ENCODE measurements at regions not wholly inside any gene's neighbourhood (a gene's known extent, or its start where the extent isn't known, plus 50 kb on each side); places are given as distances from the start of the nearest gene placed in this dataset.

GRCh38 chr15:70185251-70185711, 87.6 kb upstream of the TLE3 start:
- CTCF ChIA-PET = no interaction called here
- POLR2A ChIA-PET = no interaction called here

DNA sequence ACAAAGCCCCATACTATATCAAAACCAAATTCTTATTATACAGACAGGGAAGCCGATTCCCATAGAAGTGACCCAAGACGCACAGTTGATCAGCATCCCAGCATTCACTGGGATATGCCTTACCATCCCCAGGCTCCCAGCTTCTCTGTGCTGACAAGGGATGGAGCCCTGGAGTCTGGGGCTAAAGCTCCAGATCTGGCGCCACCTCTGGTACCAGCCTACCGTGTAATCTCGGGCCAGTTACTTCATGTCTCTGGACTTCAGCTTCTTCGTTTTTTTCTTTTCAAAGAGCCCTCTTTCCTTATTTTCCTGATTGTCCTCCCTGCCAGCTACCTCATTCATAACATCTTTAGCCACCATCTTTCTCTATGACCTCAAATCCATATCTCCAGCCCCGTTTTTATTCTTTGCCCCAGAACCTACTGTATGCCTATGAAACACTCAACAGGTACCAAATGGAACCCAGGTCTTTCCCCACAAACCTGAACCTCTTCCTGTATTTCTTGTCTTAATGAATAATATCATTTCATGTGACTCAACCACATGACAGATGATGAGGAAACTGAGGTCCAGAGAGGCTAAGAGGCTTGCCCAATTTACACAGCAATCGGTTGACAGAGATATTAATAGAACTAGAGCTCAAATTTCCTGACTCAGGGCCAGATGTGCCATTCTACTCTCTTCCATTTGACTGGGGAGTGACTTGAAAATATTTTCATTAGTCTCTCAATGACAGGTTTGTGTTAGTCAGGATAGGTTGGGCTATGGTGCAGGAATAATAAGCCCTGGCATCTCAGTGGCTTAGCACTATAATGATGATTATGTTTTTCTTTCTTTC, 85.4 kb upstream of the TLE3 start:
- ChIA-PET CTCF (no interaction called here), POLR2A (no interaction called here)

DNA sequence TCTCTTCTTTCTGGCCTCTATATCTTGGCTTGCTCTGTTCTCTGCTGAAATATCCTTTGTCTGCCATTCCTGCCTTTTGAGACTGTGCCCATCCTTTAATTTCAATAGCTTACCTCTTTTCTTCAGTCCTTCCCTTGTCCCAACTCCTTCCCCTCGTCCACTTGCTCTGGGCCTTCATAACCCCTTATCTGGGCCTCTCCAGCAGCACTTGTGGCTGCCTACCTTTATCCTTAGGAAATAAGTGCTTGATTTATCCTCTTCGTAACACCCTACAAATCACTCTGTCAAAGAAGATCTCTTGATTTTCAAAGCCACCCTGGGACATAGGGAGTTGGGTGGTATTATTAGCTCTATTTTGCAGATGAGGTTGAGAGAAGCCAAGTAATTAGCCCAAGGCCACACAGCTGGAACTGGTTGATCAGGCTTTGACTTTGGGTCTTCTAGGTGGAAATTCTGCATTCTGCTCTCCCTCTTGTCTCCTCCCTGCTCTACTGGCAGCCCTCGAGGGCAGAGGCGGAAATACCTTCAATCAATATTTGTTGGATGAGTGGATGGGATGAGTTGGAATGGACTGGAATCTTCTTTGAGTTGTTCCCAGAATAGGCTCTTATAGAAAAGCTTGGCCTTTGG, 84.0 kb upstream of the TLE3 start:
- POLR2A ChIA-PET = no interaction called here
- CTCF ChIA-PET = no interaction called here

- CTCF ChIA-PET = no interaction called here
- POLR2A ChIA-PET = no interaction called here
Observed at GRCh38 chr15:70180186-70180875, 82.6 kb upstream of the TLE3 start.

GRCh38 chr15:70179309-70179892, 81.7 kb upstream of the TLE3 start:
- POLR2A ChIA-PET = no interaction called here
- CTCF ChIA-PET = no interaction called here

GRCh38 chr15:70178335-70179084, 80.8 kb upstream of the TLE3 start:
- POLR2A ChIA-PET = no interaction called here
- CTCF ChIA-PET = no interaction called here

DNA sequence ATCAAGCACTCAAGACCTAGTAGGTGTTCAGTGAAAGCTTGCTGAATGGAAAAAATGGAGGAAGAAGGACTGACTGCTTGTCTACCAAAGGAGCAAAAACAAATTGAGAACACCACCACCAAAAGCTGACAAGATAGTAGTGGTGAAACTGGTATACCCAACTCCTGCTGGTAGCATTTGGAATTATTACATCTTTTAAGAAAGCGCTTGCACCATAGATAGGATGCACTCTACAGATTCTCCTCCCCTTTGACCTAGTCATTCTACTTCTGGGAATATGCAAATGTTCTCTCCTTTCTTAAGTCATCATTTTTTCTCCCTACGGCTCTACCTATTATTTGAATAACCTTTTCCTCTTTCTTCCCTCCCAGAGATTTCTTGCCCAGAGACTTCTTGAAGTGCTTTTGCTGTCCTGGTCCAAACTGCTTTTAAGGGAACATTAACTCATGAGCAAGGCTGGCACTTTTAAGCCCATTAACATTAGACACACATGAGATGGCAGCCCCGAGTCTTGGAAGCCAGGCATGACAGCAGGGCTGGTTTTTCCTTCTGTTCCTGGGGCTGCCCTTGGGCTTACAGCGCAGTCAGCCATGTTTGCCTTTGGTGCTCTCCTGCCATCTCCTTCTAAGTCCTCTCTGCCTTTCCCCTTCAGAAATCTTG, 75.0 kb upstream of the TLE3 start:
- POLR2A ChIA-PET = no interaction called here
- CTCF ChIA-PET = no interaction called here

GRCh38 chr15:70172124-70172523, 74.4 kb upstream of the TLE3 start:
- POLR2A ChIA-PET = no interaction called here

GRCh38 chr15:70171256-70171886, 73.7 kb upstream of the TLE3 start:
- ChIA-PET CTCF (no interaction called here), POLR2A (no interaction called here)

More at GRCh38 chr15:70172124-70172523, 74.4 kb upstream of the TLE3 start:
- CTCF ChIA-PET = no interaction called here

GRCh38 chr15:70170096-70170699, 72.5 kb upstream of the TLE3 start:
- CTCF ChIA-PET = no interaction called here
- POLR2A ChIA-PET = no interaction called here

DNA sequence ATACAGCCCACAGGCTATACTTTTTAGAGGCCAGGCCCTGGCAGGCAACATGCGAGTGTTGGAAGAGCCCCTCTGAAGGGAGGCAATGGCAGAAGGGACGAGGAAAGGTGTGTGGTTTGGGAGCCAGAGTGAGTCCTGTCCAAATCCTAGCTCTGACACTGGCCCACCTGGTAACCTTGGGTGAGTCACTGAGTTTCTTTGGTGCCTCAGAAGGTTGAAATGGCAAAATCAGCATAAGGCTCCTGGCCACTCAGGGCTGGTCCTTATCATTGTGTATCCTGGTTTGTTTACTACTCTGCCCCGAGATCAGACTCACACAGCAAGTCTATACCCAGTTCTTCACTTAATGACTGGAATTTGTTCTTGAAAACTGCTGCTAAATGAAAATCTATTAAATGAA, 71.4 kb upstream of the TLE3 start:
- ChIA-PET POLR2A (no interaction called here), CTCF (no interaction called here)

GRCh38 chr15:70167155-70167554, 69.4 kb upstream of the TLE3 start:
- CTCF ChIA-PET = no interaction called here
- POLR2A ChIA-PET = no interaction called here

DNA sequence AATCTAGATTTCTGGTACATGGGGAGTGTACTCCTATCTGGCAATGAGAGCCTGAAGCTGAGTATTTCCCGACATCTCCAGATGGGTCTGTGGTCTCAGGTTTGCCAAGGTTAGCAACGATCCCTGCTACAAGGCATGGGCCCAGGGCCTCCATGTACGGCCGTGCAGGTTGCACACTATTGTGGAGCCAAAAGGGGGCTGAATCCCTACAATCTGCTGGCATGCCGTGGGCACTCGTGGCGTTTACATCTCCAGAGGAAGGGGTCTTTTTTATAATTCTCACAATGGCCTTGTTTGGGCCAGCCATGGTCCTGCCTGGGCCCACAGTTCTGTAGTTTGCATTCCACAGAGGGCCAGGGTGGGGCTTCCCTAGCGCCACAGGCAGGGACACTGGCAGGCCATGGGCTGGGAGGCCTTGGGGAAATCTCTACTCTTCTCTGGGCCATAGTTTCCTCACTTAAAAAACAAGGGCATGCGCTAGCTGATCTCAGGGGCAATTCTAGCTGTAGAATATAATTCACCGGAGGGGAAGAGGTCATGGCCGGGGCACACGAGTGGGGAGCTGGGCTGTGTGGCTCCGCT, 68.9 kb upstream of the TLE3 start:
- POLR2A ChIA-PET = no interaction called here
- CTCF ChIA-PET = interaction anchor here (0.7 kb wide), 1 partner anchor 13 kb away, joined by 3 read pairs; no protein-coding TSS in a partner anchor

DNA sequence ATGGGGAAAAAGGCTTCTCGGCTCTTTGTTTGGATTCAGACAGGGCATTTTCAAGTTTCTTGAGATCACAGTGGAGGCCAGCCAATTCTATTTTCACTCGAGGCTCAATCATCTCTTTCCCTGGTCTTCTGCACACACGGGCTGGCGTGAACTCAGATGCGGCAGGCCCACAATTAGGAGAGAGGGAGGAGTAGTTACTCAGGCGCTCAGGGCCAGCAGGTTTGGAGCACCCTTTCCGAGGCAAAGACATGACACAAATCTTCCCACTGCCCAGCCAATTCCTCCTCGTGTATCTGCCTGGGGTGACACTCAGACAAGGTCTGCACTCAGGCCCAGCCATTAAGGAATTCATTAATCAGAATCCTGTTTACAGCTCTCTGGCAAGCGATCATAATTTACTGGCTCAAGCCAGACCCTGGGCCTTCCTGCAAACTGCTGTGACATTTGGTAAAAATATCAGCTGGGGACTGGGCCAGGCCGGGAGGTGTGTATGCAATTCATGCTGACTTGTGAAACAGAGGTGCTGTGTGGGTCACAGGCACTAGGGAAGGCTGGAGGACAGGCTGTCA, 68.1 kb upstream of the TLE3 start:
- ChIA-PET CTCF (no interaction called here), POLR2A (no interaction called here)

DNA sequence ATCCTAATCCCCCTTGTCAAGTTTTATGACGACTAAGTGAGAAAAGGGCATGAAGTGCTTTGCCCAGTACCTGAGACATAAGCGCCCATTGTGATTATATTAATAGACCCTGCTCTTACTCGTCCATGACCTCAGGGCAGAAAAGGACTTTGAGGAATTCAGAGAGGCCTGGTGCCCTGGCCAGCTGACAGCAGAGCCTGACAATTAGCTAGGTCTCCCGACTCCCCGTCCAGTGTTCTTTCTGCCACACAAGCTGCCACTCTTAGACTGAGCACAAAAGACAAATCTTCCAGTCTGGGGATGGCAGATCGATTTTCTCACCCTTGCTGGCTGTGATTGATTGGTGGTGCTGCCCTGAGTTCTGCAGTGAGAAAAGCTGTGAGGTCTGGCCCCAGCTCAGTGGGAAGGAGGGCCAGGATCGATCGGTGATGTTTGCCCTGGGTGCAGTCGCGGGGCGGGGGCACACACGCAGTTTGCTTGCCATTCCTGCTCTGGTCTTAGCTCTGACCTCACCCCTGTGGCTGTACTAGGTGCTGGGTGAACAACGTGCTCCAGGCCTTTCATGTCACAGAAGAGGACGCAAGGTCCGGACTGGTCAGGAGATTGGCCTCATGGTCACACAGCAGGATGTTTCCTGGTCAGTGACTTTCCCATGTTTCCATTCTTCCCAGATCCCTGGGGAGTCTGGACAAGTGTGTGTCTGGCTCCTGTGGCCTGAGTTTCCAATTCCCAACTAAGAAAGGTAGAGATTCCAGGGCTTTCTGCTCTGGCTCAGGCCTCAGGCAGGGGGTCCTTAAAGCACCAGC, 67.4 kb upstream of the TLE3 start:
- ChIA-PET CTCF (no interaction called here), POLR2A (no interaction called here)

GRCh38 chr15:70164156-70164900, 66.6 kb upstream of the TLE3 start:
- POLR2A ChIA-PET = no interaction called here
- CTCF ChIA-PET = no interaction called here

Measured in activated CD8-positive, alpha-beta memory T cell treated with anti-CD3 and anti-CD28 coated beads for 36 hours (primary cell).